GM18909 (cell line): ENCODE measurements at regions not wholly inside any gene's neighbourhood (a gene's known extent, or its start where the extent isn't known, plus 50 kb on each side); places are given as distances from the start of the nearest gene placed in this dataset.

Source experiments
- ATAC-seq: cut with Tn5 transposase; IDR thresholded peaks from one replicate; pipeline ENCODE4 v1.9.1; 2021; ENCODE audit warnings: mild to moderate bottlenecking; ENCODE audit not compliant: unreplicated experiment, poor library complexity

- no peak for ATAC-seq
Observed at GRCh38 chr1:204818998-204819397, 51.7 kb upstream of the NFASC start.

- ATAC-seq: no peak
Observed at GRCh38 chr1:204819495-204819894, 51.2 kb upstream of the NFASC start.
